Fibroblast of villous mesenchyme (primary cell): ENCODE measurements at regions not wholly inside any gene's neighbourhood (a gene's known extent, or its start where the extent isn't known, plus 50 kb on each side); places are given as distances from the start of the nearest gene placed in this dataset.

Experiments used
- DNase-seq: peaks from one replicate; pipeline ENCODE4 v3.0.0-alpha.2; 2010; ENCODE audit warnings: low read depth
- H3K4me3 ChIP-seq: 2 replicates; pipeline ENCODE4 v1.5.1; 2011; ENCODE audit warnings: low read depth, mild to moderate bottlenecking, low read length
- TF ChIP-seq, protein P1 (sequence below): IDR thresholded peaks from 2 replicates; pipeline ENCODE4 v1.5.1; 2012; ENCODE audit warnings: low read depth, mild to moderate bottlenecking, low read length; ENCODE audit not compliant: insufficient read depth

DNA sequence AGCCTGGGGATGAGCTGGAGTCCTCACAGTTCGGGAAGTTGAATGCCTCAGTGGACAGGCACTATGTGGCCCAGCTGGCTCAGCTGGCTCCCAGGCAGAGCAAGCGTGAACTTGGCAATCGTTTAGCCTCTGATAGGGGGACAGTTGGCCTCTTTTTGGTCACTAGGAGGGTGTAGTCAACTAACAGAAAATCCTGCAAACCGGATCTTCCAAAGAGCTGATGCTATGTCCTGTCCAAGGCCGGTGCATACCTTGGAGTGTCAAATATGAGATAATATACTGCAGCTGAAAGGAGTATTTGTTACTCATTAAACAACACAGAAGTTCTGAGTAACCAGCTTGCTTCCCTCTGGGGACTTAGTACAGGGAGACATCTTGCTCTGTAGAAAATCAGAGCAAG, 126.2 kb upstream of the EXOC2 start:
- DNase-seq = no peak
- TF ChIP-seq, protein P1, sequence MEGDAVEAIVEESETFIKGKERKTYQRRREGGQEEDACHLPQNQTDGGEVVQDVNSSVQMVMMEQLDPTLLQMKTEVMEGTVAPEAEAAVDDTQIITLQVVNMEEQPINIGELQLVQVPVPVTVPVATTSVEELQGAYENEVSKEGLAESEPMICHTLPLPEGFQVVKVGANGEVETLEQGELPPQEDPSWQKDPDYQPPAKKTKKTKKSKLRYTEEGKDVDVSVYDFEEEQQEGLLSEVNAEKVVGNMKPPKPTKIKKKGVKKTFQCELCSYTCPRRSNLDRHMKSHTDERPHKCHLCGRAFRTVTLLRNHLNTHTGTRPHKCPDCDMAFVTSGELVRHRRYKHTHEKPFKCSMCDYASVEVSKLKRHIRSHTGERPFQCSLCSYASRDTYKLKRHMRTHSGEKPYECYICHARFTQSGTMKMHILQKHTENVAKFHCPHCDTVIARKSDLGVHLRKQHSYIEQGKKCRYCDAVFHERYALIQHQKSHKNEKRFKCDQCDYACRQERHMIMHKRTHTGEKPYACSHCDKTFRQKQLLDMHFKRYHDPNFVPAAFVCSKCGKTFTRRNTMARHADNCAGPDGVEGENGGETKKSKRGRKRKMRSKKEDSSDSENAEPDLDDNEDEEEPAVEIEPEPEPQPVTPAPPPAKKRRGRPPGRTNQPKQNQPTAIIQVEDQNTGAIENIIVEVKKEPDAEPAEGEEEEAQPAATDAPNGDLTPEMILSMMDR = no peak

GRCh38 chr6:818196-818595, 125.3 kb upstream of the EXOC2 start:
- no peak overlapping the region for H3K4me3 ChIP-seq
- TF ChIP-seq, protein P1 = no peak
- no peak for DNase-seq

More for the DNA sequence above, 126.2 kb upstream of the EXOC2 start:
- no peak overlapping the region for H3K4me3 ChIP-seq

- TF ChIP-seq, protein P1 = no peak
- H3K4me3 ChIP-seq = no peak overlapping the region
- DNase-seq = no peak
Measured at GRCh38 chr6:816510-817084, 123.7 kb upstream of the EXOC2 start.

DNA sequence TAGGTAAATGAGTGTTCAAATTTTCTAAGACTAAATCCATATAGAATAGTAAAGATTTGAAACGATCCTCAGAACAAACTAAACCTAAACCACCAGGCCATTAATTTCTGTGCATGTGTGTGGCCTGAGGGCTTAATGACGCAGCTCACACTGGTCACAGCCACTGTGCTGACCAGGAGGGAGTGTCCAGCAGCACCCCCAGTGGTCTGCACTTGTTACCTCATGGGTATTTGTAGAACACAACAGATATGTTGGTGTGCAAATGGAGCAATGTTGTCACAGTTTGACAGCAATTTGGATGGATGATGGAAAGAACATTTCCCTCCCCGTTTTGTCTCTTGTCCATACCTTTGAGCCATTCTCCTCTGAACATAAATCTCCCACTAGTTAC, 122.4 kb upstream of the EXOC2 start:
- H3K4me3 ChIP-seq = no peak overlapping the region
- no peak for DNase-seq
- TF ChIP-seq, protein P1 = peak; percentile 21

- DNase-seq = no peak
- H3K4me3 ChIP-seq = no peak overlapping the region
- TF ChIP-seq, protein P1 = no peak
Measured at GRCh38 chr6:814378-815347, 121.7 kb upstream of the EXOC2 start.

DNA sequence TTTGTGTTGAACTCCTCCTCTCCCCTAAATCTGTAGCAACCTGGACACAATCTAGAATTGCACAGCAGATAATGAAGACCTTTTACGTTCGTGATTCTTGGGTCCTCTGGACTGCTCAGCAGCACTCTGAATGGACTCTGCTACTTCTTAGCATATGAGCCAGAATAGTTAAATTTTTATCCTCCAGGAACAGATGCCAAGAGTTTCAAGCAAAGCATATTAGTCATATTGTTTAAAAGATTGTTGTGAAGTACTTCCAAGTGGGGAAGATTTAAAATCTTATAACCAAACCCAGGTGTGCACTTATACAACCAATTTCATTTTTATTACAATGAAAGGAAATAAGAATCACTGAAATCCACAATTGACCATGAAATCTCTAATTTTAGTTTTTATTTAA, 118.9 kb upstream of the EXOC2 start:
- no peak overlapping the region for H3K4me3 ChIP-seq
- TF ChIP-seq, protein P1 = no peak
- DNase-seq = no peak
